ENCODE measurements at regions not wholly inside any gene's neighbourhood (a gene's known extent, or its start where the extent isn't known, plus 50 kb on each side); places are given as distances from the start of the nearest gene placed in this dataset.

DNA sequence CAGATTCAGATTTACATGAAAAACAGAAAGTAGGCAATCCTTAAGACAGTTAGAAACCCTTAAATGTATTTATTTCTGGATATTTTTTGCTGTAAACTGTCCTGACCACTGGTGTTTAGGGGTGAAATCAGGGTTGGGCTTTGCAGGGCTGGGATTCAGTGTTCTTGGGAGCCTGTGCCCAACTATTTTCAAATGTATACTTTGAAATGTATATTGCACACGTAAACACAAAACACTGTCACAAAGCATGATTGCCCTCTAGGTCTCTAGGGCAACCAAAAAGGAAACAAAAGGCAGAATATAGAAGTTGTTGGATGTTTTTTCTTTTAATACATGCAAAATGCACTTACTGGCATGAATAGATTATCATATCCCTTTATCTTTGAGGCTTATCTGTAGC, 1185.4 kb downstream of the DIAPH3 start:
- no peaks in the 10 kb centered on the region for H3K9me2 ChIP-seq (ENCODE audit: insufficient read depth)
- no peaks in the 10 kb centered on the region for H3K9me3 ChIP-seq (ENCODE audit: insufficient read depth, low read depth)
- CTCF ChIA-PET: no interaction called here
- H2AFZ ChIP-seq: peak overlapping the region; percentile 2; the same call in 1 of the 2 replicates
- H3K4me1 ChIP-seq (replicated peaks; ENCODE audit: insufficient read depth): no peaks in the 10 kb centered on the region
- no peak overlapping the region for H3K4me2 ChIP-seq
- H3K27ac ChIP-seq: no peak overlapping the region
- no peaks in the 10 kb centered on the region for H3K27me3 ChIP-seq (ENCODE audit: insufficient read depth, low read depth)
- no peak overlapping the region for H3K4me3 ChIP-seq
- BruUV-seq (replicated peaks): no TSS peak
- DNase-seq: no peak
- H3K36me3 ChIP-seq (ENCODE audit: low read depth): no peaks in the 10 kb centered on the region
- intact Hi-C loops (cut with micrococcal nuclease; ENCODE audit: unreplicated experiment): no loop called here
- no peaks in the 10 kb centered on the region for H3F3A ChIP-seq (ENCODE audit: insufficient read depth, low read depth)
- TF ChIP-seq EZH2 (IDR thresholded peaks at IDR 0.05; ENCODE audit: low read depth): no peak
- TF ChIP-seq, protein P1, sequence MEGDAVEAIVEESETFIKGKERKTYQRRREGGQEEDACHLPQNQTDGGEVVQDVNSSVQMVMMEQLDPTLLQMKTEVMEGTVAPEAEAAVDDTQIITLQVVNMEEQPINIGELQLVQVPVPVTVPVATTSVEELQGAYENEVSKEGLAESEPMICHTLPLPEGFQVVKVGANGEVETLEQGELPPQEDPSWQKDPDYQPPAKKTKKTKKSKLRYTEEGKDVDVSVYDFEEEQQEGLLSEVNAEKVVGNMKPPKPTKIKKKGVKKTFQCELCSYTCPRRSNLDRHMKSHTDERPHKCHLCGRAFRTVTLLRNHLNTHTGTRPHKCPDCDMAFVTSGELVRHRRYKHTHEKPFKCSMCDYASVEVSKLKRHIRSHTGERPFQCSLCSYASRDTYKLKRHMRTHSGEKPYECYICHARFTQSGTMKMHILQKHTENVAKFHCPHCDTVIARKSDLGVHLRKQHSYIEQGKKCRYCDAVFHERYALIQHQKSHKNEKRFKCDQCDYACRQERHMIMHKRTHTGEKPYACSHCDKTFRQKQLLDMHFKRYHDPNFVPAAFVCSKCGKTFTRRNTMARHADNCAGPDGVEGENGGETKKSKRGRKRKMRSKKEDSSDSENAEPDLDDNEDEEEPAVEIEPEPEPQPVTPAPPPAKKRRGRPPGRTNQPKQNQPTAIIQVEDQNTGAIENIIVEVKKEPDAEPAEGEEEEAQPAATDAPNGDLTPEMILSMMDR (conservative IDR thresholded peaks at IDR 0.05): no peak
- no peaks in the 10 kb centered on the region for H3K79me2 ChIP-seq (ENCODE audit: low read depth)
- no peaks in the 10 kb centered on the region for H4K20me1 ChIP-seq (ENCODE audit: insufficient read depth)
- POLR2A ChIA-PET (ENCODE audit: unreplicated experiment): no interaction called here

DNA sequence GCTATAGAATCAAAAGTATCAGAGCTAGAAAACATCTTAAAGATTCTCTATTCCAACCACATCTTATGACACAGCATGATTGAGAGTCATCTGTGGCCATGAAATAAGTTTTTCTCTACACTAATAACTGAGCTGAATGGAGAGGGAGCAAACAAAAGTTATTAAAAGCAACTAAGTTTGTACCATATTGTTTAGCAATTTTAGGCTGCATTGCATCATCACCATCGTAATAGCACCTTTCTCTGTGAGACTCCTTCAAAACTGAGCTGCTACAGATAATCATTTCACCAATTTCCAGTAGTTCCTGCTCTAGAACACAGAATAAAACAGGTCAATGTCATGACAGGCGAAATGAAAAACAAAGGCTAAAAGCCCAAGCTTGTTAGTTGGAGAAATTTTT, 1183.9 kb downstream of the DIAPH3 start:
- intact Hi-C loops (cut with micrococcal nuclease; ENCODE audit: unreplicated experiment): no loop called here

DNA sequence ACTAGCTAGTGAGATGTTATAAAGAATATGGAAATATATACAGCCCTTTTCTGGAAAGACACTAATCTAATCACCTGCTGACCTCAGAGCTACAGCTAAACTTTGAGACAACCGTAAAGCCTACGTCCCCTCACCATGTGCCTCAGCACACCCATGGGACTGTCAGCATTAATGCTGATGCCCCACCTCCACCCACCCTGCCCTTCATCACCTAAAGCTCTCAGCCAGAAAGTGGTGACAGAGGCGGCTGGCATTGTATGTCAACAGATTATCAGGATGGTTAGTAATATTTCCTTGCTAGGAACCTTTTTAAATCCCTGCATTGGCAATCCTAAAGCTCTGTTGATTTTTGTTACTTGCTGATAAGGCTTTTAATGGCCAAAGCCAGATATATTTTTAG, 1177.9 kb downstream of the DIAPH3 start:
- DNase-seq: no peak
- Histone ChIP-seq H3K27me3 (ENCODE audit: insufficient read depth, low read depth) (no peaks in the 10 kb centered on the region), H3K9me2 (ENCODE audit: insufficient read depth) (no peaks in the 10 kb centered on the region), H3K9me3 (ENCODE audit: insufficient read depth, low read depth) (no peaks in the 10 kb centered on the region), H3K4me1 (replicated peaks; ENCODE audit: insufficient read depth) (no peaks in the 10 kb centered on the region), H3K4me2 (no peak overlapping the region), H2AFZ (no peak overlapping the region), H3K4me3 (no peak overlapping the region), H3F3A (ENCODE audit: insufficient read depth, low read depth) (no peaks in the 10 kb centered on the region), H4K20me1 (ENCODE audit: insufficient read depth) (no peaks in the 10 kb centered on the region), H3K79me2 (ENCODE audit: low read depth) (no peaks in the 10 kb centered on the region), H3K36me3 (ENCODE audit: low read depth) (no peaks in the 10 kb centered on the region), H3K27ac (no peak overlapping the region)
- TF ChIP-seq EZH2 (IDR thresholded peaks at IDR 0.05; ENCODE audit: low read depth): no peak
- TF ChIP-seq, protein P1 (conservative IDR thresholded peaks at IDR 0.05): no peak
- intact Hi-C loops (cut with micrococcal nuclease; ENCODE audit: unreplicated experiment): no loop called here
- POLR2A ChIA-PET (ENCODE audit: unreplicated experiment): no interaction called here
- no TSS peak for BruUV-seq (replicated peaks)
- CTCF ChIA-PET: no interaction called here

More for the DNA sequence above, 1183.9 kb downstream of the DIAPH3 start:
- Histone ChIP-seq H3K79me2 (ENCODE audit: low read depth) (no peaks in the 10 kb centered on the region), H3K4me3 (no peak overlapping the region), H4K20me1 (ENCODE audit: insufficient read depth) (no peaks in the 10 kb centered on the region), H3K9me3 (ENCODE audit: insufficient read depth, low read depth) (no peaks in the 10 kb centered on the region), H2AFZ (no peak overlapping the region; the same call in 1 of the 2 replicates), H3F3A (ENCODE audit: insufficient read depth, low read depth) (no peaks in the 10 kb centered on the region), H3K27me3 (ENCODE audit: insufficient read depth, low read depth) (no peaks in the 10 kb centered on the region), H3K36me3 (ENCODE audit: low read depth) (no peaks in the 10 kb centered on the region), H3K9me2 (ENCODE audit: insufficient read depth) (no peaks in the 10 kb centered on the region), H3K4me1 (replicated peaks; ENCODE audit: insufficient read depth) (no peaks in the 10 kb centered on the region), H3K4me2 (no peak overlapping the region), H3K27ac (no peak overlapping the region)
- TF ChIP-seq EZH2 (IDR thresholded peaks at IDR 0.05; ENCODE audit: low read depth): no peak
- TF ChIP-seq, protein P1 (conservative IDR thresholded peaks at IDR 0.05): no peak
- BruUV-seq (replicated peaks): no TSS peak
- ChIA-PET POLR2A (ENCODE audit: unreplicated experiment) (no interaction called here), CTCF (no interaction called here)
- no peak for DNase-seq
